ENCODE measurements at regions not wholly inside any gene's neighbourhood (a gene's known extent, or its start where the extent isn't known, plus 50 kb on each side); places are given as distances from the start of the nearest gene placed in this dataset.

- no peak for TF ChIP-seq MAX (IDR thresholded peaks at IDR 0.05)
- TF ChIP-seq EP300 (IDR thresholded peaks at IDR 0.05): no peak
- no peak for TF ChIP-seq USF2 (IDR thresholded peaks at IDR 0.05)
- no peak for TF ChIP-seq POLR2A (IDR thresholded peaks at IDR 0.05; ENCODE audit: low read length)
- TF ChIP-seq RFX5 (IDR thresholded peaks at IDR 0.05): no peak
- no peak for TF ChIP-seq CTCF (IDR thresholded peaks at IDR 0.05)
- TF ChIP-seq HDAC2 (IDR thresholded peaks at IDR 0.05): no peak
- TF ChIP-seq JUNB (IDR thresholded peaks at IDR 0.05): no peak
Measured at GRCh38 chr2:59998324-59998723, 555.1 kb downstream of the BCL11A start.

Measured in A549 (cell line).